ENCODE measurements at regions not wholly inside any gene's neighbourhood (a gene's known extent, or its start where the extent isn't known, plus 50 kb on each side); places are given as distances from the start of the nearest gene placed in this dataset.

- Histone ChIP-seq H3K9me3 (ENCODE audit: insufficient read depth, low read depth, low read length) (no peaks in the 10 kb centered on the region), H3K79me1 (ENCODE audit: low read length) (no peaks in the 10 kb centered on the region), H2AK5ac (ENCODE audit: low read length) (no peak overlapping the region), H2BK5ac (ENCODE audit: low read depth, low read length, poor library complexity) (no peak overlapping the region), H3K4me3 (ENCODE audit: low read depth, low read length) (no peak overlapping the region), H3K4me2 (ENCODE audit: low read length) (no peak overlapping the region), H4K91ac (ENCODE audit: low read depth, low read length) (no peak overlapping the region), H3K4me1 (ENCODE audit: control insufficient read depth in 1 of 2, insufficient read depth in 2 of 2, low read length in 2 of 2) (no peaks in the 10 kb centered on the region), H3K23ac (ENCODE audit: low read length) (no peak overlapping the region), H3K4ac (ENCODE audit: low read depth, low read length) (no peak overlapping the region), H3K14ac (ENCODE audit: low read length) (no peak overlapping the region), H4K8ac (ENCODE audit: low read depth, low read length) (no peak overlapping the region), H2BK12ac (ENCODE audit: low read length) (no peak overlapping the region), H3K27ac (ENCODE audit: low read depth, low read length) (no peak overlapping the region), H3K36me3 (ENCODE audit: control insufficient read depth in 1 of 2, insufficient read depth in 2 of 2, low read length in 2 of 2) (no peaks in the 10 kb centered on the region), H2AFZ (ENCODE audit: insufficient read depth, low read length, poor library complexity) (no peak overlapping the region), H4K12ac (ENCODE audit: low read depth, low read length) (no peak overlapping the region), H3K27me3 (ENCODE audit: insufficient read depth, low read length) (no peaks in the 10 kb centered on the region), H3K9ac (ENCODE audit: low read length) (no peak overlapping the region), H3K18ac (ENCODE audit: low read length) (no peak overlapping the region), H3K79me2 (ENCODE audit: control insufficient read depth, insufficient read depth, low read length, poor library complexity) (no peaks in the 10 kb centered on the region), H2BK120ac (ENCODE audit: insufficient read depth, low read length, poor library complexity) (no peak overlapping the region)
- DNase-seq = no peak
- WGBS (ENCODE audit: extremely low coverage, insufficient coverage, insufficient read length) = no CpG with 5 or more reads among the region's 2 CpGs
Measured at GRCh38 chr4:101711590-101712260, 78.8 kb upstream of the BANK1 start.

DNA sequence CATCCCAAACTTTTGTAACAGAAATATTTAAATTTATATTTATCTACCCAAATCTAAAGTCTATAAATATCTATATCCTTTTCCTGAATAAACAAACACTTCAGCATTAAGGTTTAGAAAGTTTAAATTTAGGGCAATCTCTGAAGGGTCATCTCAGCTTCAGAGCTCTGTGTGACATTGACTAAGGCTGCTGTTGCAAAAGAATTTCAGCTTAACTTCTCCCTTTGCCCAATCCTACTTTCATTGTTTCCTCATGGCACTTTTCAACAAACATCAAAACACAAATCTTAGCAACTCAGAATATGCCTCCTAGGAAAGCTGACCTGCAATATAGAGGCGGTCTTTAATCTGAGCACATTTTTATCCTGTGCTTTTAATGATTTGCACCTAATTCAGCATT lies 79.7 kb upstream of the BANK1 start:
- no peak overlapping the region for H2BK12ac ChIP-seq (ENCODE audit: low read length)

GRCh38 chr4:101708293-101709039 lies 82.1 kb upstream of the BANK1 start:
- H3K23ac ChIP-seq (ENCODE audit: low read length) = no peak overlapping the region
- no peak overlapping the region for H3K4me3 ChIP-seq (ENCODE audit: low read depth, low read length)
- H3K27ac ChIP-seq (ENCODE audit: low read depth, low read length) = no peak overlapping the region

More for the DNA sequence above, 79.7 kb upstream of the BANK1 start:
- H3K4ac ChIP-seq (ENCODE audit: low read depth, low read length) = no peak overlapping the region
- no peak overlapping the region for H3K9ac ChIP-seq (ENCODE audit: low read length)
- no peak overlapping the region for H2BK120ac ChIP-seq (ENCODE audit: insufficient read depth, low read length, poor library complexity)
- H3K27me3 ChIP-seq (ENCODE audit: insufficient read depth, low read length) = no peaks in the 10 kb centered on the region
- no peak overlapping the region for H4K12ac ChIP-seq (ENCODE audit: low read depth, low read length)
- H2AK5ac ChIP-seq (ENCODE audit: low read length) = no peak overlapping the region
- H3K14ac ChIP-seq (ENCODE audit: low read length) = no peak overlapping the region
- H3K23ac ChIP-seq (ENCODE audit: low read length) = no peak overlapping the region
- no peak overlapping the region for H3K18ac ChIP-seq (ENCODE audit: low read length)
- no peak overlapping the region for H2BK5ac ChIP-seq (ENCODE audit: low read depth, low read length, poor library complexity)
- no peak overlapping the region for H4K91ac ChIP-seq (ENCODE audit: low read depth, low read length)
- no peak overlapping the region for H3K4me3 ChIP-seq (ENCODE audit: low read depth, low read length)
- no peaks in the 10 kb centered on the region for H3K79me2 ChIP-seq (ENCODE audit: control insufficient read depth, insufficient read depth, low read length, poor library complexity)
- no peak for DNase-seq
- H3K36me3 ChIP-seq (ENCODE audit: control insufficient read depth in 1 of 2, insufficient read depth in 2 of 2, low read length in 2 of 2) = no peaks in the 10 kb centered on the region
- no peak overlapping the region for H2AFZ ChIP-seq (ENCODE audit: insufficient read depth, low read length, poor library complexity)
- H4K8ac ChIP-seq (ENCODE audit: low read depth, low read length) = no peak overlapping the region
- no CpG with 5 or more reads among the region's 1 CpG for WGBS (ENCODE audit: extremely low coverage, insufficient coverage, insufficient read length)
- no peak overlapping the region for H3K4me2 ChIP-seq (ENCODE audit: low read length)
- H3K9me3 ChIP-seq (ENCODE audit: insufficient read depth, low read depth, low read length) = no peaks in the 10 kb centered on the region
- H3K79me1 ChIP-seq (ENCODE audit: low read length) = no peaks in the 10 kb centered on the region
- no peak overlapping the region for H3K27ac ChIP-seq (ENCODE audit: low read depth, low read length)
- H3K4me1 ChIP-seq (ENCODE audit: control insufficient read depth in 1 of 2, insufficient read depth in 2 of 2, low read length in 2 of 2) = no peaks in the 10 kb centered on the region

GRCh38 chr4:101707596-101707995 lies 82.9 kb upstream of the BANK1 start:
- H4K8ac ChIP-seq (ENCODE audit: low read depth, low read length) = no peak overlapping the region
- H3K4me3 ChIP-seq (ENCODE audit: low read depth, low read length) = no peak overlapping the region
- no peaks in the 10 kb centered on the region for H3K36me3 ChIP-seq (ENCODE audit: control insufficient read depth in 1 of 2, insufficient read depth in 2 of 2, low read length in 2 of 2)
- no peak overlapping the region for H4K12ac ChIP-seq (ENCODE audit: low read depth, low read length)
- H4K91ac ChIP-seq (ENCODE audit: low read depth, low read length) = no peak overlapping the region
- no peak overlapping the region for H2BK5ac ChIP-seq (ENCODE audit: low read depth, low read length, poor library complexity)
- no peaks in the 10 kb centered on the region for H3K79me2 ChIP-seq (ENCODE audit: control insufficient read depth, insufficient read depth, low read length, poor library complexity)
- H3K27ac ChIP-seq (ENCODE audit: low read depth, low read length) = no peak overlapping the region
- no peaks in the 10 kb centered on the region for H3K9me3 ChIP-seq (ENCODE audit: insufficient read depth, low read depth, low read length)
- no peak overlapping the region for H2BK12ac ChIP-seq (ENCODE audit: low read length)
- no peak overlapping the region for H3K14ac ChIP-seq (ENCODE audit: low read length)
- no peak for DNase-seq
- no peak overlapping the region for H2AFZ ChIP-seq (ENCODE audit: insufficient read depth, low read length, poor library complexity)
- no CpG with 5 or more reads among the region's 3 CpGs for WGBS (ENCODE audit: extremely low coverage, insufficient coverage, insufficient read length)
- no peaks in the 10 kb centered on the region for H3K4me1 ChIP-seq (ENCODE audit: control insufficient read depth in 1 of 2, insufficient read depth in 2 of 2, low read length in 2 of 2)
- no peak overlapping the region for H3K4ac ChIP-seq (ENCODE audit: low read depth, low read length)
- no peaks in the 10 kb centered on the region for H3K79me1 ChIP-seq (ENCODE audit: low read length)
- H3K9ac ChIP-seq (ENCODE audit: low read length) = no peak overlapping the region
- no peak overlapping the region for H3K18ac ChIP-seq (ENCODE audit: low read length)
- no peaks in the 10 kb centered on the region for H3K27me3 ChIP-seq (ENCODE audit: insufficient read depth, low read length)
- no peak overlapping the region for H3K23ac ChIP-seq (ENCODE audit: low read length)
- H2AK5ac ChIP-seq (ENCODE audit: low read length) = no peak overlapping the region
- no peak overlapping the region for H2BK120ac ChIP-seq (ENCODE audit: insufficient read depth, low read length, poor library complexity)
- no peak overlapping the region for H3K4me2 ChIP-seq (ENCODE audit: low read length)

More at GRCh38 chr4:101708293-101709039, 82.1 kb upstream of the BANK1 start:
- Histone ChIP-seq H3K4me2 (ENCODE audit: low read length) (no peak overlapping the region), H2BK5ac (ENCODE audit: low read depth, low read length, poor library complexity) (no peak overlapping the region), H2AFZ (ENCODE audit: insufficient read depth, low read length, poor library complexity) (no peak overlapping the region), H2BK12ac (ENCODE audit: low read length) (no peak overlapping the region), H3K27me3 (ENCODE audit: insufficient read depth, low read length) (no peaks in the 10 kb centered on the region), H3K79me1 (ENCODE audit: low read length) (no peaks in the 10 kb centered on the region), H2BK120ac (ENCODE audit: insufficient read depth, low read length, poor library complexity) (no peak overlapping the region), H3K18ac (ENCODE audit: low read length) (no peak overlapping the region), H4K8ac (ENCODE audit: low read depth, low read length) (no peak overlapping the region), H3K14ac (ENCODE audit: low read length) (no peak overlapping the region), H3K79me2 (ENCODE audit: control insufficient read depth, insufficient read depth, low read length, poor library complexity) (no peaks in the 10 kb centered on the region), H3K36me3 (ENCODE audit: control insufficient read depth in 1 of 2, insufficient read depth in 2 of 2, low read length in 2 of 2) (no peaks in the 10 kb centered on the region), H3K4me1 (ENCODE audit: control insufficient read depth in 1 of 2, insufficient read depth in 2 of 2, low read length in 2 of 2) (no peaks in the 10 kb centered on the region), H4K12ac (ENCODE audit: low read depth, low read length) (no peak overlapping the region), H3K4ac (ENCODE audit: low read depth, low read length) (no peak overlapping the region), H2AK5ac (ENCODE audit: low read length) (no peak overlapping the region), H4K91ac (ENCODE audit: low read depth, low read length) (no peak overlapping the region), H3K9me3 (ENCODE audit: insufficient read depth, low read depth, low read length) (no peaks in the 10 kb centered on the region), H3K9ac (ENCODE audit: low read length) (no peak overlapping the region)
- no peak for DNase-seq
- no CpG with 5 or more reads among the region's 1 CpG for WGBS (ENCODE audit: extremely low coverage, insufficient coverage, insufficient read length)
